HG03342 (cell line): ENCODE measurements at regions not wholly inside any gene's neighbourhood (a gene's known extent, or its start where the extent isn't known, plus 50 kb on each side); places are given as distances from the start of the nearest gene placed in this dataset.

ENCODE experiments used
- ATAC-seq: cut with Tn5 transposase; IDR thresholded peaks from one replicate; pipeline ENCODE4 v1.9.1; 2021; ENCODE audit warnings: mild to moderate bottlenecking, moderate library complexity; ENCODE audit not compliant: unreplicated experiment

DNA sequence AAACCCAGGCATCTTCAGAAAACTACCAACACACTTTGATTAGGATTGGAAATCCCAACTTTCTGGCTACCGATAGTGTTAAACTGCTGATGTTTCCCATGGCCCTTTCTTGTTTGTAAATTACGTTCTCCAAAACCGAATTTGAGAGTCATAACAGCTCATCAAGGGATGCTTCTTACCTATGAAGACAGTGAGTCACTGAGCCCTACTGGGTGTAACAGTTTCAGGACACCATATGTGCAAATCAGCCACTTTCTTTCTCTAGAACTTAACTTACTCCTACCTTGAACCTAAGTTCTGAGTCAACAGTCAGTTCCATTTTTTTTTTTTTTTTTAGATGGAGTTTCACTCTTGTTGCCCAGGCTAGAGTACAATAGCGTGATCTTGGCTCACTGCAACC lies 410.1 kb upstream of the TSHZ3 start:
- ATAC-seq, result no peak

DNA sequence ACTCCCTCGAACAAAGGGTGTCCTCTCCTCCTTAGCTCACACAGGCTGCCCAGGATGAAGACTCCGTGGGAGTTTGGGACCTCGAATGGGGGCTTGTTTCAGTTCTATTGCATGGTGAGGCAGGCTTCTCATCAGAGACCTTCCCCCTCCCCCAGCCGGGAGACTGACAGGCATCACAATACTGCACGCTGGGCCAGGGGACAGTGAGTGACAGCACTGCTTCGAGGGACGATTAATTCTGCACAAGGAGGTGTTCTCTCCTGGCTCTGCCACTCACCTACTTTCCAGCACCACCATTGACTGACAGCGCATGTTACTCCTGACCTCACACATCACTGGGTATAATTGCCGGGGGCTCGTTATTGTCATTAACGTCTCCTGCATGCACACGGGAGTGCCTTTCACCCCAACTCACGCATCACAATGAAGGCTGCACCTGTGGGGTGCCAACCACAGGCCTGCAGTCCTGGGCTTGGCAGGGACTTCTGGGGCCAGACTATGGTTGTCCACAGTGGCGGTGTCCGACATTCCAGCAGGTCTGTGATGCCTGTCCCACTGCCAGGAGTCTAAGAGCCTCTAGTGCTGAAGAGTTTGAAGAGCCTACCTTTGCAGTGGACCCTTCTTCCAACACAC lies 412.2 kb upstream of the TSHZ3 start:
- no peak for ATAC-seq

GRCh38 chr19:31770223-31770622 lies 421.0 kb upstream of the TSHZ3 start:
- ATAC-seq, result no peak

- ATAC-seq, result no peak
Measured at GRCh38 chr19:31772915-31773314, 423.7 kb upstream of the TSHZ3 start.

DNA sequence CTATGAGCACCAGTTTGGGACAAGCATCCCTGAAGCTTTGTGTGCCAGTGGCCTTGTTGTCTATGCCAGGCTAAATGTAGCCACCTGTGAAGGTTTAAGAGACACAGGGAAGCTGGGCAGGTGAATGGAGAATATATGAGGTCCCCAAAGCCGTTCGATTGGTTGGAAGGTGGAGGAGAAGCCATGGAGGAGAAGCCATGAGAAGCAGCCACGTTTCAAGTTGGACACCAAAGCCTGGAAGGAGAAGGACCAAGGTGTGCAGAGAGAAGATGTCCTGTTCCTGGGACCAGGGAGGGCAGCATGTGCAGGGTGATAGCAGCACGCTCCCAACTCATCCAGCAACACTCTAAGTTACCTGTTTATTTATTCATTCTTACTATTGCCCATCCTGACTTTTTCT lies 432.3 kb upstream of the TSHZ3 start:
- no peak for ATAC-seq

DNA sequence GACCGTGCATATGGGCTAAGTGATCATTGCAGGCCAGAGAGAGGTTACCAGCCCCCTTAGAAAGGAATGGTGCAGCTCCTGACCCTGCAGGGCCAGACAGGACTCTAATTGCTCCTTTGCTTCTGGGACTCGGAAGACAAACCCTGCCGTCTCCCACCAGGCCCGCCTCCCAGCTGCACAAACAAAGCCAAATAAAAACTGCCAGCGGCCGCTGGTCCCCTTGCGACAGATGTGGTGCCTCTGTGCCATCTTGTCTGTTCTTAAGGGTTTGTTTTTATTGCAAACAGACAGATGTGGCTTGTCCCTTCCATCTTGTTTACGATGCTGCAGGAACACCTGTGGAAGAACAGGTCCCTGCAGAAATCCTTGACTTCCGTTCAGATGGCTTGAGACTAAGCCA lies 434.4 kb upstream of the TSHZ3 start:
- no peak for ATAC-seq

GRCh38 chr19:31784671-31785101 lies 435.4 kb upstream of the TSHZ3 start:
- no peak for ATAC-seq

DNA sequence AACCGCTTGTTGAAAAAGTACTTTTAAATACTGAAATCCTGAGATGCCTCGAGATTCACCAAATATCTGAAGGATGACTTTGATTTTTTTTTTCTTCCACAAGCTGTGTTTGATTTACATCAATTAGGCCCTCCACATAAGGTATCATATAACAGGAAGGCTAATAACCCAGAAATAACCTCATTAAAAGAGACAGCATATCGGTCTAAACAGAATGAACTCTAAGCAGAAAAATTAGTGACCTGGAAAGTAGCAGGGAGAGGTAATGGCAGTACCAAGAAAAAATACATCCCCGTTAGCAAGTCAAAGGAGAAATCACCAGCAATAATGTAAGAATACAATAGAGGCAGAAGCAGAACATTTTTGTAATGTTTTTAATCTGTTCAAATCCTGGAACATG lies 452.4 kb upstream of the TSHZ3 start:
- no peak for ATAC-seq

DNA sequence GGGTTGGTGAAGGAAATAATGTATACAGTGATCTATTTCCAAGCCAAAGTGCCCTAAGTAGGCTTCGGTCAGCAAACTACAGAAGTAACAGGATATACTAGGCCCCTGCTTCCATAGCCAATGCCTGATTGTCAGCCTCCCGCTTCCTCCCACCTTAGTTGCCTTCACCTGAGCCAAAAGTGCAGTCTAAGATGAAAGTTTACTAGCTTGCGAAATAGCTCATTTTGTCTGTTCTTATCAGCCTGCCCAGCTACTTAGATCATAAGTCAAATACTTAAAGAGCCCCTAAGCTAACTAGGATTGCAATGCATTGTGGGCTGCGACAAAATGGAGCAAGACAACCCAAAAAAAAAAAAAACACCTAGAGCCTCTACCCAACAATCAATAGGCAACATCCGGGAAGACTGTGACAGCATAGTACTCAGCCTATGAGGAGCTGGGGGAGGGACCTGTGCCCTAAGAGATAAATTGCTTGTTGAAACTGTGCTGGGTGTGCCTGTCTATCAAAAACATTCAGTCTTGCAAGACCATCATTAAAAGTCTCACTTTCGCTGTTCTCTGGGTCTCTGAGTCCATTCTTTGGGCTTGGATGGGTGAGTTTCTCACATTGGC lies 454.7 kb upstream of the TSHZ3 start:
- no peak for ATAC-seq

DNA sequence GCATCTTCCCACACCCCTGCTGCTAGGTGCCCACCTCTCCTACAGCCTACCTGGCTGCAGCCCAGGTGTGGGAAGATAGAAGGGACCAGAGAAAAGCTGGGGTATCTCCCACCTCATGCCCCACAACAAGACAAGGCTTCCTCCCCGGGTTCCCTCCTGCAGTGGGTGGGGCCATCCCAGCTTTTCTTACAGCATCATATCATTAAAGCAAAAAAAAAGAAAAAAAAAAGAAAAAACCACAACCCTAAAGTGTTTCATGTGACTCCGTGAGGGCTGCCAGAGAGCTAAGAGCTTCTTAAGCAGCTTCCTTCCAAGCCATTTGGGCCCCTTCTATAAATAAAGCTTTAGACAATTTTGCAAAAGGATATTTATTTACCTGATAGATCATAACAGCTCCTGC lies 455.4 kb upstream of the TSHZ3 start:
- ATAC-seq, result no peak

DNA sequence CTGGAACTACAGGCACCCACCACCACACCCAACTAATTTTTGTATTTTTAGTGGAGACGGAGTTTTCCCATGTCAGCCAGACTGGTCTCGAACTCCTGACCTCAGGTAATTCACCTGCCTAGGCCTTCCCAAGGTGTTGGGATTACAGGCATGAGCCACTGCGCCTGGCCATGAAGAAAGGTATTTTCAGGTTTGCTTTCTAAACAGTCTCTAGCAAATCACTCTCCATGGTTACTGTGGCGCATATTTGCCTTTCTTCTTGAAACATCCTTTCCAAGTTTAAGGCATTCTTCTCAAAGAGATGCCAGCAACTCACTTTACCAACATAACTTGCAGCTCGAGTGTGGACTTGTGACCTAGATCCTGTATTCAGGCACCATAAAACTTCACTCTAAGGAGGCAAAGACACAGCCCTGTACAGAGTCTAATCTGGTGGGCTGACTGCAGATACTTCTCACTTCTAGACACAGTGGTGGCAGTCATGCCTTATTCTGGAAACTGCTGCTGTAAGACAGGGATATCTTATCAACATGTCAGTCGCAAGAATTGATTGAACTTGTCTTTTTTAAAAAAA lies 461.4 kb upstream of the TSHZ3 start:
- ATAC-seq, result no peak

DNA sequence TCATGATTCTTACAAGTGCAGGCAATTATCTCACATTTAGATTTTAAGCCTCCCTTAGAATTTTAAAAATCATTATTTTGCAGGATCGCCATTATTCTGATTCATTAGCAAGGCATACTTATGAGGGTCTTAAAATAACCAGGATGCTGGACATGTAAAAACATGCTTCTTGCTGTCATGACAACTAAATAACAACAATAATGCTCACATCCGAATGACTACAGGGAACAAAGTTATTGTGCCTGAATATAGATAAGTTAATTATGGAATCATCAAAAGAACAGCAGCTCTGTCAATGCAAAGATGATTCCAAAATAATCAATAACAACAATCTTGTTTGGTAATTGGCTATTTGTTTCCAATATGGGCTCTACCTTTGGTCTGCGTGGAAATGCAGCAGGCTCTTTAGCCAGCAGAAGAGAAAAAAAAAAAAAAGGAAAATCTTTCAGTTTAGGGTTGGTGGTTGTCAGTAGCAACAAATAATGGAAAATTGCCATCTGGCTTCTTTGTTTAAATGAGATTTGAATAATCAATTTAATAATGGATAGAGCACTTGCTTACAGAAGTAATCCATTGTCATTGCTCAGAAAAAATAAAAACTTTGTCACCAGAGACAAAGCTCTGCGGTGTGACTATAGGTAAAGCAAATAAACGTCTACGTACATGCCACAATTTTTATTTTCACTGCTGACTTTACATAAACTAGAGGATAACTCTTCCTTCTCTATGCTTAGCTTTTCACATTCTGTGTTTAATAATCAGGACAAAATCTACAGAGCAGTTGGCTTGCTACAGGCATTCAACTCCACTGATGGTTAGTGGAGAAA lies 468.9 kb upstream of the TSHZ3 start:
- ATAC-seq, result no peak

GRCh38 chr19:31818798-31819105 lies 469.5 kb upstream of the TSHZ3 start:
- ATAC-seq, result no peak

- ATAC-seq, result no peak
Measured at GRCh38 chr19:31819837-31820236, 470.6 kb upstream of the TSHZ3 start.

DNA sequence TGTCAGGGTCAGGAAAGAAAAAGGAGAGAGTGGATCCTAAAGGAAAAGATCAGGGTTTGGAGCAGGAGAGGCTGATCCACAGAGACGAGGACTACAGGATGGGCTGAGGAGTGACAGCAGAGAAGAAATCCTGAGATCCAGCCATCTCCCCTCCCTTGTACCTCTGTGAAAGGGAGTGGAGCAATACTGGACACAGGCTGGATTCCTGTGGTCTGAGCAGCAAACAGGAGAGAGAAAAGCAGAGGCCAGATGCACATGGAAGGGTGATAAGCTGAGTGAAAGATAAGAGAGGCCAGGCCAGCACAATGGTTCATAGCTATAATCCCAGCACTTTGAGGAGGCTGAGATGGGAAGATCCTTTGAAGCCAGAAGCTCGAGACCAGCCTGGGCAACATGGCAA lies 472.1 kb upstream of the TSHZ3 start:
- no peak for ATAC-seq

GRCh38 chr19:31825134-31826094 lies 476.2 kb upstream of the TSHZ3 start:
- ATAC-seq, result no peak

GRCh38 chr19:31826325-31826724 lies 477.1 kb upstream of the TSHZ3 start:
- ATAC-seq, result no peak

DNA sequence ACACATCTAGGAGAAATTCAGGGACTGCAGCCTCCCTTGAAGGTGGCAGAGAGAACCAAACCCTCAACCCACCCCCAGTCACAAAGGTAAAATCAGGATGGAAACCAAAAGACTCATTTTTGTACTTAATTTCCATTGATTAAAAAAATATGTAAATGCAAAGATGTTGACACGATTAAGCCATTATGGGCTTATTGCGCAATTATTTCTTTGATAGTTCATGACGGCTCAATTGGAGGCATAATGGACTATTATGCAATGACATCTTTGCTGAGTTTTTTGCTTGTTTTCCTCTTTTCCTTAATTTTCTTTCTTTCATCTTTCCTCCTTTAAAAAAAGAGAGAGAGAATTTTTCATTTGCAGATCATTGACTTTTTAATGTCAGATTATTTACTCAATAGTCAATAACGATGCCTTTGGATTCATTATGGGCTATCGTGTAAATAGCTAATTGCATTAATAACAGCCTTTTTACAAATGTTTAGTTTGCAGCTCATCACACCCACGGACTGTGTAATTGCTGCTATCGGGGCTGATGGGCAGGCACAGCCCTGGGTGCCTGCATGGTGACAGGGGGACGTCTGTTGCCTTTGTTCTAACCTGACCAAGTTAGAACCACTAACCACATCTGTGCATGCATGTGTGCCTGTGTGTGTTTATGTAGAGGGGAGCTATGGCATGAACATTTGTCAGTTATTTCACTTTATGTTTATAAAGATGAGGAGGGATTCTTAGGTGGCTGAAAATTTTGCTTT lies 482.4 kb upstream of the TSHZ3 start:
- no peak for ATAC-seq

DNA sequence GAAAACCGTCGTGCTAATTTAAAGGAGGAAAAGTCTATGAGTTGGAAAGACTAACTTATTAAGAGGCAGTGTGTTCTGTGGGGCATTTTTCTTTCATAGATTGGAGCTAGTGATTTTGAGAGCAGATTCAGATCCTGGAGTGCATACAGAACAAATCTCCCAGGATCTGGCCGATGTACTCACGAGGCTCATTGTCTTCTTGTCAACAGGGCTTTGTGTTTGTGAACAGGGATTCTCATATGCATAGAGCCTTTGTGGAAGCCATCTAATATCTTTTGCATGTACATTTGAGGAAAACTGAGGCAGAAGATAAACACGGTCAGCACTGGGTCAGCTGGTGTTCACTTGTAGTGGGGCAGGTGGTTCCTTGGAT lies 482.9 kb upstream of the TSHZ3 start:
- ATAC-seq, result no peak

DNA sequence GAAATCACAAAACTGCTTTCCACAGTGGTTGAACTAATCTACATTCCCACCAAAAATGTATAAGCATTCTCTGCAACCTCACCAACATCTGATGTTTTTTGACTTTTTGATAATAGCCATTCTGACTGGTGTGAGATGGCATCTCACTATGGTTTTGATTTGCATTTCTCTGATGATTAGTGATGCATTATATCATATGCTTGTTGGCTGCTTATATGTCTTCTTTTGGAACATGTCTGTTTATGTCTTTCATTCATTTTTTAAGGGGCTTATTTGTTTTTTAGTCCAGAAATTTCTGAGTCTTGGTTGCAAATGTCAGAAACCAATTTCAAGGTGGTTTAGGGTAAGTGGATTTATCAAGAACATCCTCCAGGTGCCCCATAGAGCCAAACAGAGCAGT lies 484.8 kb upstream of the TSHZ3 start:
- ATAC-seq, result no peak
